ENCODE measurements at regions not wholly inside any gene's neighbourhood (a gene's known extent, or its start where the extent isn't known, plus 50 kb on each side); places are given as distances from the start of the nearest gene placed in this dataset.

- Histone ChIP-seq H3K4me1 (ENCODE audit: low read depth) (no peaks in the 10 kb centered on the region), H3K4me3 (no peak overlapping the region), H3K9me3 (no peaks in the 10 kb centered on the region), H3K36me3 (ENCODE audit: low read depth) (no peaks in the 10 kb centered on the region)
- intact Hi-C loops (cut with DNase I, micrococcal nuclease), result no loop called here
- ATAC-seq (no peak), DNase-seq (no peak)
- TF ChIP-seq CTCF (IDR thresholded peaks at IDR 0.05), result no peak
These were observed 261.2 kb upstream of the DNAJC19 start for GRCh38 chr3:181250714-181251113.

GRCh38 chr3:181239441-181239840 is 249.9 kb upstream of the DNAJC19 start:
- no peak for TF ChIP-seq CTCF (IDR thresholded peaks at IDR 0.05)
- Histone ChIP-seq H3K4me3 (no peak overlapping the region), H3K4me1 (ENCODE audit: low read depth) (no peaks in the 10 kb centered on the region), H3K36me3 (ENCODE audit: low read depth) (no peaks in the 10 kb centered on the region), H3K9me3 (no peaks in the 10 kb centered on the region)
- DNase-seq, result peak in 1 of 3 donors; percentile 14
- no peak for ATAC-seq
- intact Hi-C loops (cut with DNase I, micrococcal nuclease), result no loop called here

GRCh38 chr3:181230258-181230657 is 240.7 kb upstream of the DNAJC19 start:
- Histone ChIP-seq H3K4me3 (no peak overlapping the region), H3K4me1 (ENCODE audit: low read depth) (no peaks in the 10 kb centered on the region), H3K36me3 (ENCODE audit: low read depth) (no peaks in the 10 kb centered on the region), H3K9me3 (no peaks in the 10 kb centered on the region)
- intact Hi-C loops (cut with DNase I, micrococcal nuclease), result no loop called here
- no peak for TF ChIP-seq CTCF (IDR thresholded peaks at IDR 0.05)
- ATAC-seq (no peak), DNase-seq (no peak)

- no peak for ATAC-seq
- H3K4me3 ChIP-seq, result no peak overlapping the region
- intact Hi-C loops (cut with DNase I, micrococcal nuclease), result no loop called here
These were observed 223.8 kb upstream of the DNAJC19 start for GRCh38 chr3:181213347-181213746.

GRCh38 chr3:181212271-181212670 is 222.7 kb upstream of the DNAJC19 start:
- TF ChIP-seq CTCF (IDR thresholded peaks at IDR 0.05), result no peak
- ATAC-seq (no peak), DNase-seq (no peak)
- no peak overlapping the region for H3K4me3 ChIP-seq
- H3K36me3 ChIP-seq (ENCODE audit: low read depth), result no peaks in the 10 kb centered on the region
- intact Hi-C loops (cut with DNase I, micrococcal nuclease), result no loop called here
- H3K4me1 ChIP-seq (ENCODE audit: low read depth), result no peaks in the 10 kb centered on the region
- no peaks in the 10 kb centered on the region for H3K9me3 ChIP-seq

More at GRCh38 chr3:181213347-181213746, 223.8 kb upstream of the DNAJC19 start:
- no peaks in the 10 kb centered on the region for H3K4me1 ChIP-seq (ENCODE audit: low read depth)
- TF ChIP-seq CTCF (IDR thresholded peaks at IDR 0.05), result no peak
- no peak for DNase-seq
- no peaks in the 10 kb centered on the region for H3K36me3 ChIP-seq (ENCODE audit: low read depth)
- no peaks in the 10 kb centered on the region for H3K9me3 ChIP-seq

GRCh38 chr3:181210275-181210674 is 220.7 kb upstream of the DNAJC19 start:
- Histone ChIP-seq H3K4me3 (no peak overlapping the region), H3K36me3 (ENCODE audit: low read depth) (no peaks in the 10 kb centered on the region), H3K9me3 (no peaks in the 10 kb centered on the region), H3K4me1 (ENCODE audit: low read depth) (no peaks in the 10 kb centered on the region)
- ATAC-seq (no peak), DNase-seq (no peak)
- intact Hi-C loops (cut with DNase I, micrococcal nuclease), result no loop called here
- no peak for TF ChIP-seq CTCF (IDR thresholded peaks at IDR 0.05)

Measured in mucosa of descending colon (tissue), 3 donors.